Activated naive CD4-positive, alpha-beta T cell treated with anti-CD3 and anti-CD28 coated beads, Interleukin-2, amount 50 U/mL, for 72 hours (primary cell): ENCODE measurements at regions not wholly inside any gene's neighbourhood (a gene's known extent, or its start where the extent isn't known, plus 50 kb on each side); places are given as distances from the start of the nearest gene placed in this dataset.
"Not testable (repeated sequence)": the region's sequence is repeated elsewhere in the genome, so short reads cannot be mapped to it uniquely, and the experiment has no call there.

ENCODE experiments used
- ATAC-seq, 2 donors: fragments of 150-1000 bp; cut with Tn5 transposase; 2 replicates each; pipeline ENCODE4 v1.10.0; 2021; ENCODE audit warnings: mild to moderate bottlenecking in 2 of 2, moderate library complexity in 2 of 2
- DNase-seq, 2 donors: peaks; one replicate each; pipeline ENCODE4 v3.0.0; 2021 to 2022; ENCODE audit warnings: low spot score in 2 of 2
- H3K27ac Mint-ChIP-seq, 2 donors: one replicate each; pipeline ENCODE4 v1.8.0; 2022; ENCODE audit warnings: mild to moderate bottlenecking in 2 of 2, mixed read lengths in 2 of 2
- H3K36me3 Mint-ChIP-seq, 2 donors: one replicate each; pipeline ENCODE4 v1.8.0; 2022; ENCODE audit warnings: mixed read lengths in 2 of 2
- H3K9me3 Mint-ChIP-seq, 2 donors: one replicate each; pipeline ENCODE4 v1.8.0; 2022; ENCODE audit warnings: mixed read lengths in 2 of 2

DNA sequence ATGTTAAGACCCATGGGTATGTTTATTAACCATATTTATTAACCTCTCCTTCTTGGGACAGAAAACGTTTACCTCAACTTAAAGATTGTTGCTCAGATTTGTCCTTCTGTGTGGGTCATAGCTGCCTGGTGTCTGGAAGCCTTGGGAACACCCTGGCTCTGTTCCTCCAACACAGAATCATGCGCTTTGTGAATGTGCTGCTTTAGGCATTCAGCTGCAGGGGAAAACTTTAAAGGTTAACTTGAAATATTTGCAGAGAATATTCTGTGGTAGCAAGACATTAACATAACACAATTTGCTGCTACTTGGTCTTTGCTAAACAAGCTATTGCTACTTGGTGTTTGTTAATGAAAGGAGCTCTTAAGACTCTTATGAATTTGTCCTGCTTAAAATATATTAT, 50.5 kb upstream of the THOC3 start:
- DNase-seq, H3K9me3 Mint-ChIP-seq, ATAC-seq, H3K36me3 Mint-ChIP-seq, H3K27ac Mint-ChIP-seq: not testable (repeated sequence)

DNA sequence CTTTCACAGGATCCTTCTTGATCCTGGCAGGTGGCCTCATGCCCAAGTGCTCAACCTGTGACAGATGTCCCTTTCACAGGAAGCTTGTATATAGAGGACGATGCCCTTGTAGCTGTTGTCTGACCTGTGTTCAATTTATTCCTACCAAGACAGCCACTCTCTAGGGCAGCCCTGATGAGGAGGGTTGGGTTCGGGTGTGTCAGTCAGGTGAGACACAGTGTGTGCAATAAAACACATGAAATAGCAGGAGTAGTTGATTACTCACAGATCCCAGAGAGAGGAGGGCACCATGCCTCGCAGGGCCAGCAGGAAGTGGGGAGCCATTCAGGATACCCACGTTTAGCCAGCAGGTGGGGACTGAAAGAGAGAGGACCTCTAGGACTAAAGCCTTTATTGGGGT, 52.7 kb upstream of the THOC3 start:
- not testable (repeated sequence) for DNase-seq, H3K9me3 Mint-ChIP-seq, H3K27ac Mint-ChIP-seq, H3K36me3 Mint-ChIP-seq, ATAC-seq

DNA sequence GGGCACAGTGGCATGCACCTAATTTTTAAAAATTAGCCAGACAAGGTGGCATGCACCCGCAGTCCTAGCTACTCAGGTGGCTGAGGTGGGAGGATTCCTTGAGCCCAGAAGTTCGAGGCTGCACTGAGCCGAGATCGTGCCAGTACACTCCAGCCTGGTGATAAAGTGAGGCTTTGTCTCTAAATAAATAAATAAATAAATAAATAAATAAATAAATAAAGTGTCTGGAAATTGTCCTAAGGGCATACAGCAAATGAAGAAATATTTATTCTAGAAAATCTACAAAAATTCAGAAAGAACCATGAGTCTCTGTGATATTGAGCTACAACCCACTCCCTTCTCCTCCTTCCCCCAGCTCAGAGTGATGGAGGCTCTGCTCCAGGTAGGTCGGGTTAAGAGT, 55.4 kb upstream of the THOC3 start:
- H3K36me3 Mint-ChIP-seq, H3K27ac Mint-ChIP-seq, DNase-seq, H3K9me3 Mint-ChIP-seq, ATAC-seq: not testable (repeated sequence)

DNA sequence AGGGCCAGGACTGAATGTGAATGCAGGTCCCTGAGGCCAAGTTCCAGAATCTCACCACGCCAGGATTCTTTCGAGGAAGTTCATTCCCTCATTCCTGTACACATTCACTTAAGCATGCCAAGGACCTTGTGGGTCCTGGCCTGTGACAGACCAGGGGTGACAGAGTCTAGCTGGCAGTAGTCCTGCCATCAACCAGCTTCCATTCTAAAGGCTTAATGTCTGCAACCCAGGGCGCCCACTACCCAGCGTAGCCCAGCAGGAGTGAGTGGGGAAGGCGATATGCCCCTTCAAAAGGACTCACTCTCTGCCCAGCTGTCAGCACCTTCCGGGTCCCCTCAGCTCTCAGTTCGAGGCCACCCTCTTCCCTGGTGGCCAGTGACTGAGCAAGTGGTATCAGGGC, 61.3 kb upstream of the THOC3 start:
- peak in 1 of 2 donors; percentile 22 for ATAC-seq
- DNase-seq, H3K9me3 Mint-ChIP-seq, H3K36me3 Mint-ChIP-seq, H3K27ac Mint-ChIP-seq: not testable (repeated sequence)

DNA sequence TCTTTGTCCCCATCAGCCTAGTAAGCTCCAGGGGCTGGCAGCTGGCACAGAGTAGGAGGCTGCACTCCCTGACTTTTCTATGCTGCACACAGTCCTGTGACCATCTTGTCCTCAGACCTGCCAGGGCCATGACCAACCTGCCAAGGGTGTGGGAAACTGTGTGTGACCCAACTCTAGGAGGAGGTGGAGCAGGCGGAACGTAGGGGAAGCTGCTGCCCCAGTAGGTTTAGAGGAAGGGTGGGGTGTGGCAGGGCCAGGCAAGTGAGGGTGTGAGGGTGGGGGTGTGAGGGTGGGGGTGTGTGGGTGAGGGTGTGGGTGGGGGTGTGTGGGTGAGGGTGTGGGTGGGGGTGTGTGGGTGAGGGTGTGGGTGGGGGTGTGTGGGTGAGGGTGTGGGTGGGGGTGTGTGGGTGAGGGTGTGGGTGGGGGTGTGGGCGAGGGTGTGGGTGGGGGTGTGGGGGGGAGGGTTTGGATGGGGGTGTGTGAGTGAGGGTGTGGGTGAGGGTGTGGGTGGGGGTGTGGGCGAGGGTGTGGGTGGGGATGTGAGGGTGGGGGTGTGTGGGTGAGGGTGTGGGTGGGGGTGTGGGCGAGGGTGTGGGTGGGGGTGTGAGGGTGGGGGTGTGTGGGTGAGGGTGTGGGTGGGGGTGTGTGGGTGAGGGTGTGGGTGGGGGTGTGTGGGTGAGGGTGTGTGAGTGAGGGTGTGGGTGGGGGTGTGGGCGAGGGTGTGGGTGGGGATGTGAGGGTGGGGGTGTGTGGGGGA, 62.4 kb upstream of the THOC3 start:
- not testable (repeated sequence) for H3K9me3 Mint-ChIP-seq, H3K36me3 Mint-ChIP-seq, H3K27ac Mint-ChIP-seq, DNase-seq
- peak; percentile 21 to 46 for ATAC-seq

DNA sequence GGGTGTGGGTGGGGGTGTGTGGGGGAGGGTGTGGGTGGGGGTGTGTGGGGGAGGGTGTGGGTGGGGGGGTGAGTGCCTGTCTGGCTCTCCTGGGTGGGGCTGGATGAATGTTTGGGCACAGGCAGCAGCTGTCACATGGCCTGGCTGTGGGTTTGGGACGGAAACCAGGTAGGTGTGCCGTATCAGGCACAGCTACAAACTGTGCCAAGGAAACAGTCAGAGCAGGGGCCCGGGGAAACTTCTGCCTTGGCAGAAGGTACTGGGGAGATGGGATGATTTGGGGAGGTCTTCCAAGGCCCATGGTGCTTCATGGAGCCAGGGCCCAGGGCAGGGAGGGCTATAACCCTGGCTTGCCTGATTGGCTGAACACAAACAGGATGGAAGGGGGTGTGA, 63.0 kb upstream of the THOC3 start:
- H3K9me3 Mint-ChIP-seq: not testable (repeated sequence)
- ATAC-seq: peak; percentile 19 to 45

DNA sequence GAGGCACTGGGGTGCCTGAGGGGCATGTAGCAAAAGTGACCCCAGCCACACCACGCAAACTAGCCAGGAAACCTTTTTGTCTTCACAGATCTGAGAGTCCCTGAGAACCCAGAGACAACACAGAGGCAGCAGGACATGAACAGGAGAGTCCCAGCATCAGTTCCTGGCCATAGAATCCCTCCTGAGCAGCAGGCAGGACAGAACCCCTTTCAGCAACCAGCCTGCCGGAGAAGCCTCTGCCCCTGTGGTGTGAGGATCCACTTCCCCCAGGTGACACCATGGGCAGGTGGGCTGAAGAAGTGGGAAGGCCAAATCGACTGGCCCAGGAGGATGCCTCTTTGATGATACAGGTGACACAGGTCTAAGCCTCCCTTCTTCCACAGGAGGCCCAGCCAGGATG, 65.1 kb upstream of the THOC3 start:
- H3K9me3 Mint-ChIP-seq, H3K36me3 Mint-ChIP-seq, DNase-seq, H3K27ac Mint-ChIP-seq, ATAC-seq: not testable (repeated sequence)

More for the DNA sequence above, 63.0 kb upstream of the THOC3 start:
- H3K27ac Mint-ChIP-seq, H3K36me3 Mint-ChIP-seq, DNase-seq: not testable (repeated sequence)

DNA sequence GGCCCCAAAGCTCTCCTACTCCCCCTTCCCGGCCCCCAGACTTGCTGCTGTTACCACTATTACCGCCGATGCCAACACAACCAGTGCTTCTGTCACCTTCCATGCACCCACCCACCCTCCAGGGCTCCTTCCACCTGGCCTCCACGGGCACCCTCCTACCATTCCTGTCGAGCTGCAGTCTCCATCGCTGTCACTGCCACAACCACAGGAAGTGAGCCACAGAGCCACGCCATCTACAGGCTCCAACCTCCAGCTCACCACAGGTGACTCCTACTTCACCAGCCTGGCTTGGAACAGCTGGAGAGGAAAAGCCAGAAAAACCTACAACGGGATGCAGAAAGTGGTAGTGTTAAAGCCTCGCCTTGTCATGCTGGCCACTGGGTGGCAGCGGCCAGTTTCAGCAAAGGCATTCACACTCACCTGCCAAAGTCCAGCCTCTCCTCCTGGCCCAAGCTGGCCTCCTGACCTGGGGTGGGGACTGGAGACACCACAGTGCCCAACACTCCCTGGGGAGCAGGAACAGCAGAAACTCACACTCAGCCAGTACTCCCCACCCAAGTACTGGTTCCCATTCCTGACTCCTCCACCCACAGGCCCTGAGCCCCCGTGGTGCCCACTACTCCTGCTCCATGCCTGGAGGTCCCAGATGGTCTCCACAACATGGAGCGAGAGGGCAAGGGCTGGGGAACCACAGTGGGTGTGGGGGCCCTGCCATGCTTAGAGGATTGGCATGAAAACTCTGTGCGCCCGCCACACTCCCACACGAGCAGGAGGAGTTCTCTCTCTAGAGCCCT, 66.5 kb upstream of the THOC3 start:
- DNase-seq, H3K36me3 Mint-ChIP-seq, H3K9me3 Mint-ChIP-seq: not testable (repeated sequence)
- peak overlapping the region; percentile 60 to 66 for H3K27ac Mint-ChIP-seq
- ATAC-seq: peak; percentile 61 to 88

DNA sequence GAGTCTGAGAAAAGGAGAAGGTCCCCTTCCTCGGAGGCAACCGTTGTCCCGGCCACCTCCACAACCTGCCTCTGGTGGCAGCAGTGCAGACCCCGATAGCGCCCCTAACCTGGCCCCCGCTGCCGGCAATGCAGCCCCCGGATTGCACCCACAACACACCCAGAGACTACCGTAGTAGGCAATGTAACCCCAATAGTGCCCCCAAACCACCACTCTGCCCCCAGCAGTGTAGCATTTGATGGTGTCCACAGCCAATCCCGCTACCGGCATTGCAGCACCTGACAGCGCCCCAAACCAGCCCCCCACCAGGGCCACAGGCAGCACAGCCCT, 67.1 kb upstream of the THOC3 start:
- H3K36me3 Mint-ChIP-seq, H3K9me3 Mint-ChIP-seq, DNase-seq, ATAC-seq: not testable (repeated sequence)
- H3K27ac Mint-ChIP-seq: peak overlapping the region; percentile 60 to 66

DNA sequence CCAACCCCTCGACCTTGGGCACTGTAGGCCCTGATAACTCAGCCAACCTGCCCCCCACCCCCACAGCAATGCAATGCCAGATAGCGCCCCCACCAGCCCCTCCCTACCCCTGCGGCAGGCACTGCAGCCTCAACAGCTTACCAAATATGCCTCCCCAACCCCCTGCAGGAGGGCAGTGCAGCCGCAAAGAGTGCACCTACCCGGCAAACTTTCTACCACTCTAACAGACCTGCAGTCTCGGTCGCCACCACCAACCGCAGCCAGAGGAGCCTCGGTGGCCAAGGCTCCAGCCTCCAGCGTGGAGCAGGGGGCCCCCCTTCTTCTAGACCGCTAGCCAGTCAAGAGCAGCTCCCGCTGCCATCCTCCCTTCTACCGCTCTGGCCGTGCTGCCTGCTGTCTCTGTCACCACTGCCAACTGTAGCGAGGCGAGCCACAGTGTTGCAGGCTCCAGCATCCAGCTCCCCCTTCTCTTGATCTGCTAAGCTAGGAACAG, 67.7 kb upstream of the THOC3 start:
- DNase-seq, H3K36me3 Mint-ChIP-seq, H3K9me3 Mint-ChIP-seq: not testable (repeated sequence)
- peak in 1 of 2 donors; percentile 16 for ATAC-seq
- H3K27ac Mint-ChIP-seq: peak overlapping the region in 1 of 2 donors; percentile 11

DNA sequence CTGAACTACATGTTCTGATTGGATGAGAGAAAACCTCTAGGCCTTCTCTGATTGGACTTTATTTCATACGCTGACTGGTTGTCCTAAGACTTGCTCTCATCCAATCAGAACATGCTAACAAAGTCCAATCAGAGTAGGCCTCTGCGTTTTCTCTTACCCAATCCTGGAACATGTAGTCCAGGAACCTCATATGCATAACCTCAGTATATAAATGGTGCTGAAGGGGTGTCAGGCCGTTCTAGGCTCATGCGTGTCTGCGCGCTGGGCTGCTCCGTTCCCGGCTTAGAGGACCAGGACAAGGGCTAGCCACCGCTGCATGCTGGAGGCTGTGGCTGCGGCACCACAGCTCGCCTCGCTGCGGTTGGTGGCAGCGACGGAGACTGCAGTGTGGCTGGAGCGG, 68.3 kb upstream of the THOC3 start:
- H3K9me3 Mint-ChIP-seq, ATAC-seq, DNase-seq, H3K36me3 Mint-ChIP-seq: not testable (repeated sequence)
- peak overlapping the region in 1 of 2 donors; percentile 11 for H3K27ac Mint-ChIP-seq

DNA sequence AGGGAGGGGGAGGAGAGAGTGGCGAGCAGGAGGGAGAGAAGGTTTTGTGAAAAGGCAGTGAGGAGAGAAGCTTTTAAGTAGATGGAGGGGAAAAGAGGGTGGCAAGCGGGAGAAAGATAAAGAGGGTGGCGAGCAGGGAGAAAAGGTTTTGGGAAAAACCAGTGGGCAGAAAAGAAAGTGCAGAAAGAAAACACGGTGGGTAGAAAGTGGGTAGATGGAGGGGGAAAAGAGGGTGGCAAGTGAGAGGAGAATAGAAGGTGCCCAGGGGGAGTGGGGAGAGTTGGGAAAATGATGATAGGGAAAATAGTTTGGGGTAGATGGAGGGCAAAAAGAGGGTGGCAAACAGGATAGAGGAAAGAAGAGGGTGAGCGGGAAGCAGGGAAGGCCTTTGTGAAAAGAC, 69.1 kb upstream of the THOC3 start:
- not testable (repeated sequence) for H3K27ac Mint-ChIP-seq, H3K9me3 Mint-ChIP-seq, DNase-seq, H3K36me3 Mint-ChIP-seq, ATAC-seq

DNA sequence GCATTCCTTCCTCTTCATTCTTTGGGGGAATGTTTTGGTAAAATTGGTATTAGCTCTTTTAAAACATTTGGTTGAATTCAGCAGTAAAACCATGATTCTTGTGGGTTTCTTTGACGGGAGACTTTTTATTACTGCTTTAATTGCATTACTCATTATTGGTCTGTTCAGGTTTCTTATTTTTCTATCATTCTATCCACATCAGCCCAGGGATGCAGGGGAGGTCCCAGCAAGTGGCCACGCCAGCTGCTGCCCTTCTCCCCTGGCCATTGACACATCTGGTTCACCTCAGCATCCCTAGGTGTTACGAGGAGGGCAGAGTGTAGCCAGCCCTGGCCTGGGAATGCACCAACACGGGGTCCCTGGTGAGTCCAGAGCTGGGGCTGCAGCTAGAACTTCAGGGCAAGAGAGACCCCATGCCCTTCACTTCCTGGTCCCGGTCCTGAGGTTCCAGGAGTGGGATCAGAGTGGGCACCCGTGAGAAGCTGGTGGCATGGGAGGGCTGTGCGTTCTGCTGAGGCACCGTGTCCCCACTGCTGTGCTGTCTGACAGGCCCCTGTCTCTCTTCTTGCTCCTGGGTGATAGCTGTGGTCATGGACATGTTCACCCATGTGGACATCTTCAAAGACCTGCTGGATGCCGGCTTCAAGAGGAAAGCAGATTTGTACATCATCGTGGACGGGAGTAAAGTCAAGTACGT, 72.1 kb upstream of the THOC3 start:
- H3K27ac Mint-ChIP-seq: peak overlapping the region in 1 of 2 donors; percentile 50
- not testable (repeated sequence) for H3K9me3 Mint-ChIP-seq, ATAC-seq, DNase-seq, H3K36me3 Mint-ChIP-seq

DNA sequence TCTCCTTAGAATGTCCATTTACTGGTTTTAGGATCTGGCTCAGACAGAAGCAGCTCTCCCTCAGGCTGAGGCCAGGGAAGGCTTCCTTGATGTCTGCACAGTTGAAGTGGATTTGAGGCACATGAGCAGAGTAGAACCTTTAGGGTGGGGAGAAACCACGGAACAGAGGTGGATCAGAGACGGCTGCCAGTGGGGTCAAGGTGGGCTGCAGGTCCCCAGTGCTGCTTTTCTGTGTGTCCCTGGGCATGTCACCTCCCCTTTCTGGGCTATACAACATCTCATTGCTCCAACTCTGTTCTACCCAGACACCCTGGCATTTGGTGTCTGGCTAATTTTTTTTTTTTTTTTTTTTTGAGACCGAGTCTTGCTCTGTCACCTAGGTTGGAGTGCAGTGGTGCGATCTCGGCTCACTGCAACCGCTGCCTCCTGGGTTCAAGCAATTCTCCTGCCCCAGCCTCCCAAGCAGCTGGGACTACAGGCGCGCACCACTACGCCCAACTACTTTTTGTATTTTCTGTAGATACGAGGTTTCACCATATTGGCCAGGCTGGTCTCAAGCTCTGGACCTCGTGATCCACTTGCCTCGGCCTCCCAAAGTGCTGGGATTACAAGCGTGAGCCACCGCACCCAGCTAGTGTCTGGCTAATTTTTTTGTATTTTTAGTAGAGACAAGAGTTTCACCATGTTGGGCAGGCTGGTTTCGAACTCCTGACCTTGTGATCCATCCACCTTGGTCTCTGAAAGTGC, 73.3 kb upstream of the THOC3 start:
- ATAC-seq, H3K36me3 Mint-ChIP-seq, DNase-seq, H3K9me3 Mint-ChIP-seq: not testable (repeated sequence)
- H3K27ac Mint-ChIP-seq: peak overlapping the region in 1 of 2 donors; percentile 70

DNA sequence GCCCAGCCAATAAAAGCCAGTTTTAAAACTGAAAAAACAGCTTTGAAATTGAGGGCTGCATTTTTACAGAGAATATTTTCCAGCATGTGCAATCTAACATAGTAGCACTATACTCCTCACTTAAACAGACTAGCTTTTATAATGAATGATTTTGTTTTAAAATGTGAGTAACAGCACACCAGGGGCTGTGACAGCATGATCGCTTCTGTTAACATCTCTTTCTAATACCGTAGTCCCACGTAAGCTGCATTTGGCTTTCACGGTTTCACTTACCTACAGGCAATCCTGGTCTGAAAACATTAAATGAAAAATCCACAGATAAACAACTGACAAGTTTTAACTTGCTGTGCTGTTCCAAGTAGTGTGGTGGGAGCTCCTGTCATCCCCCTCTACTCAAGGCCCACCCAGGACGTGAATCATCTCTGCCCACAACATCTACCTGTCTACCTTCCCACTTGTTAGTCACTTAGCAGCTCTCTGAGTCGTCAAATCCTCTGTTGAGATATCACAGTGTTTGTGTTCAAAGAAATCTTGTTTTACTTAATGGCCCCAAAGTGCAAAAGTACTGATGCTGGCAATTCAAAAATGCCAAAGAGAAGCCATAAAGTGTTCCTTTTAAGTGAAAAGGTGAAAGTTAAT, 74.0 kb upstream of the THOC3 start:
- not testable (repeated sequence) for H3K36me3 Mint-ChIP-seq, H3K9me3 Mint-ChIP-seq, DNase-seq
- ATAC-seq: peak; percentile 86 to 91
- peak overlapping the region; percentile 9 to 70 for H3K27ac Mint-ChIP-seq

DNA sequence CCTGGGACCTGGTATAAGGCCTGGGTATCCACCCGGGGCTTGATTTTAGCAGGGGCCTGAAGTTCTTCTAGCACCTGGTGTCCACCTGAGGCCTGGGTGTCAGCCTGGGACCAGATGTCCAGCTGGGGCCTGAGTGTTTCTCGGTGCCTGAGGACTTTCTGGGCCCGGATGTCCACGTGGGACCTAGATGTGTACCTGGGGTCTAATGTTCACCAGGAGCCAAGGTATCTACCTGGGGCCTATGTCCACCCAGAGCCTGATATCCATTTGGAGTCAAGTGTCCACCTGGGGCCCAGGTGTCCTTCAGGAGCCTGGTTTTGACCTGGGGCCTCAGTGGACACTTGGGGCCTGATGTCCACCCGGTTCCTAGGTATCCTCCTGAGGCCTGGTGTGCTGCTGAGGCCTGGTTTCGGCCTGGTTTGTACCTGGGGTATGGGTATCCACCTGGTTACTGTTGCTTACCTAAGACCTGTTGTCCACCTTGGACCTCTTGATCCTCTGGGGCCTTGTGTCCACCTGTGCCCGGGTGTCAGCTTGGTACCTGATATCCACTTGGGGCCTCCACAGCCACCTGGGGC, 75.2 kb upstream of the THOC3 start:
- H3K36me3 Mint-ChIP-seq, ATAC-seq, DNase-seq, H3K9me3 Mint-ChIP-seq, H3K27ac Mint-ChIP-seq: not testable (repeated sequence)
